Esophagus (tissue), 2 donors: ENCODE measurements at regions not wholly inside any gene's neighbourhood (a gene's known extent, or its start where the extent isn't known, plus 50 kb on each side); places are given as distances from the start of the nearest gene placed in this dataset.

Experiments used
- H3K27ac ChIP-seq, 2 donors: one replicate each; pipeline ENCODE4 v1.5.1; 2013; ENCODE audit warnings: low read depth in 2 of 2, mild to moderate bottlenecking in 2 of 2, inconsistent platforms in 1 of 2, low read length in 1 of 2, moderate library complexity in 1 of 2
- H3K27me3 ChIP-seq, 2 donors: one replicate each; pipeline ENCODE4 v1.6.1; 2013; ENCODE audit warnings: low read length in 2 of 2, control low read depth in 1 of 2, mild to moderate bottlenecking in 1 of 2; ENCODE audit not compliant: insufficient read depth in 2 of 2, control insufficient read depth in 1 of 2
- H3K36me3 ChIP-seq, 2 donors: one replicate each; pipeline ENCODE4 v1.6.1; 2013; ENCODE audit warnings: low read length in 1 of 2; ENCODE audit not compliant: control insufficient read depth in 2 of 2, insufficient read depth in 2 of 2
- H3K4me1 ChIP-seq, 2 donors: one replicate each; pipeline ENCODE4 v1.6.1; 2013; ENCODE audit warnings: low read length in 1 of 2; ENCODE audit not compliant: control insufficient read depth in 2 of 2, insufficient read depth in 2 of 2
- H3K4me3 ChIP-seq, 2 donors: one replicate each; pipeline ENCODE4 v1.5.1; 2013; ENCODE audit warnings: low read length in 2 of 2, mild to moderate bottlenecking in 2 of 2, low read depth in 1 of 2, moderate library complexity in 1 of 2
- H3K9me3 ChIP-seq, 2 donors: one replicate each; pipeline ENCODE4 v1.6.1; 2013; ENCODE audit warnings: mild to moderate bottlenecking in 2 of 2, low read depth in 1 of 2, low read length in 1 of 2, moderate library complexity in 1 of 2; ENCODE audit not compliant: control insufficient read depth in 2 of 2, insufficient read depth in 1 of 2
- WGBS, 2 donors: extraction: QIAGEN DNeasy Blood & Tissue Kit; methylation state at CpG; one replicate each; pipeline ENCODE4 v1.1.7; 2013; 5-methylcytosine and 5-hydroxymethylcytosine counted together
- donor health status: healthy with polysubstance abuse.
- donor health status: Bipolar disorder and iron deficiency.

GRCh38 chr9:107816561-107817021 is 327.0 kb upstream of the KLF4 start:
- no peaks in the 10 kb centered on the region for H3K4me1 ChIP-seq
- H3K27ac ChIP-seq = no peak overlapping the region
- H3K4me3 ChIP-seq = no peak overlapping the region
- no peaks in the 10 kb centered on the region for H3K27me3 ChIP-seq
- 70 to 86% methylated on average over 2 of the region's 2 CpGs for WGBS, 2 donors
- no peaks in the 10 kb centered on the region for H3K36me3 ChIP-seq
- no peaks in the 10 kb centered on the region for H3K9me3 ChIP-seq

GRCh38 chr9:107815782-107816560 is 326.4 kb upstream of the KLF4 start:
- Histone ChIP-seq H3K36me3 (no peaks in the 10 kb centered on the region), H3K27ac (no peak overlapping the region), H3K4me1 (no peaks in the 10 kb centered on the region), H3K4me3 (no peak overlapping the region), H3K27me3 (no peaks in the 10 kb centered on the region), H3K9me3 (no peaks in the 10 kb centered on the region)
- 79 to 84% methylated on average over 6 of the region's 6 CpGs for WGBS, 2 donors

GRCh38 chr9:107813287-107813686 is 323.7 kb upstream of the KLF4 start:
- Histone ChIP-seq H3K36me3 (no peaks in the 10 kb centered on the region), H3K9me3 (no peaks in the 10 kb centered on the region), H3K27ac (no peak overlapping the region), H3K4me1 (no peaks in the 10 kb centered on the region), H3K4me3 (no peak overlapping the region), H3K27me3 (no peaks in the 10 kb centered on the region)
- WGBS, 2 donors = 91 to 97% methylated on average over 6 of the region's 6 CpGs

- no peaks in the 10 kb centered on the region for H3K9me3 ChIP-seq
- H3K4me1 ChIP-seq = no peaks in the 10 kb centered on the region
- H3K36me3 ChIP-seq = no peaks in the 10 kb centered on the region
- WGBS, 2 donors = 83 to 86% methylated on average over 6 of the region's 6 CpGs
- no peak overlapping the region for H3K4me3 ChIP-seq
- H3K27me3 ChIP-seq = no peaks in the 10 kb centered on the region
- no peak overlapping the region for H3K27ac ChIP-seq
These were observed 320.9 kb upstream of the KLF4 start for GRCh38 chr9:107810461-107810961.

GRCh38 chr9:107809871-107810460 is 320.4 kb upstream of the KLF4 start:
- no peaks in the 10 kb centered on the region for H3K9me3 ChIP-seq
- no peak overlapping the region for H3K27ac ChIP-seq
- H3K27me3 ChIP-seq = no peaks in the 10 kb centered on the region
- WGBS, 2 donors = 51 to 59% methylated on average over 5 of the region's 5 CpGs
- H3K36me3 ChIP-seq = no peaks in the 10 kb centered on the region
- no peaks in the 10 kb centered on the region for H3K4me1 ChIP-seq
- no peak overlapping the region for H3K4me3 ChIP-seq

- Histone ChIP-seq H3K27ac (no peak overlapping the region), H3K36me3 (no peaks in the 10 kb centered on the region), H3K4me3 (no peak overlapping the region), H3K27me3 (no peaks in the 10 kb centered on the region), H3K4me1 (no peaks in the 10 kb centered on the region), H3K9me3 (no peaks in the 10 kb centered on the region)
- 62 to 69% methylated on average over 4 of the region's 4 CpGs for WGBS, 2 donors
These were observed 317.6 kb upstream of the KLF4 start for GRCh38 chr9:107807183-107807582.

GRCh38 chr9:107805201-107805600 is 315.6 kb upstream of the KLF4 start:
- no peak overlapping the region for H3K27ac ChIP-seq
- no peak overlapping the region for H3K4me3 ChIP-seq
- 38 to 47% methylated on average over 2 of the region's 2 CpGs for WGBS, 2 donors
- H3K4me1 ChIP-seq = no peaks in the 10 kb centered on the region
- no peaks in the 10 kb centered on the region for H3K36me3 ChIP-seq
- no peaks in the 10 kb centered on the region for H3K27me3 ChIP-seq
- no peaks in the 10 kb centered on the region for H3K9me3 ChIP-seq

- H3K27me3 ChIP-seq = no peaks in the 10 kb centered on the region
- no peak overlapping the region for H3K27ac ChIP-seq
- no peaks in the 10 kb centered on the region for H3K9me3 ChIP-seq
- no peak overlapping the region for H3K4me3 ChIP-seq
- H3K36me3 ChIP-seq = no peaks in the 10 kb centered on the region
- WGBS, 2 donors = 71 to 86% methylated on average over 2 of the region's 2 CpGs
- H3K4me1 ChIP-seq = no peaks in the 10 kb centered on the region
These were observed 304.7 kb upstream of the KLF4 start for GRCh38 chr9:107794259-107794658.

GRCh38 chr9:107793541-107793940 is 304.0 kb upstream of the KLF4 start:
- H3K36me3 ChIP-seq = no peaks in the 10 kb centered on the region
- H3K4me3 ChIP-seq = no peak overlapping the region
- H3K27me3 ChIP-seq = no peaks in the 10 kb centered on the region
- 77 to 98% methylated on average over 1 of the region's 1 CpG for WGBS, 2 donors
- no peaks in the 10 kb centered on the region for H3K9me3 ChIP-seq
- H3K27ac ChIP-seq = no peak overlapping the region
- H3K4me1 ChIP-seq = no peaks in the 10 kb centered on the region

GRCh38 chr9:107792596-107792995 is 303.0 kb upstream of the KLF4 start:
- no peak overlapping the region for H3K4me3 ChIP-seq
- no peaks in the 10 kb centered on the region for H3K9me3 ChIP-seq
- H3K27ac ChIP-seq = no peak overlapping the region
- no peaks in the 10 kb centered on the region for H3K27me3 ChIP-seq
- H3K36me3 ChIP-seq = no peaks in the 10 kb centered on the region
- no peaks in the 10 kb centered on the region for H3K4me1 ChIP-seq
- 76 to 81% methylated on average over 1 of the region's 1 CpG for WGBS, 2 donors
